CD14-positive monocyte (primary cell): ENCODE measurements at regions not wholly inside any gene's neighbourhood (a gene's known extent, or its start where the extent isn't known, plus 50 kb on each side); places are given as distances from the start of the nearest gene placed in this dataset.

ENCODE experiments used
- DNase-seq, 3 donors: peaks; one replicate each; pipeline ENCODE4 v3.0.0-alpha.2; 2011 to 2022
- H2AFZ ChIP-seq: 2 replicates; pipeline ENCODE4 v1.6.0; 2012; ENCODE audit warnings: mild to moderate bottlenecking, low read depth, low read length, inconsistent platforms; ENCODE audit not compliant: insufficient read depth, poor library complexity, severe bottlenecking
- H3K27ac ChIP-seq, 2 donors: 1 replicate in 1 of 2; 2 replicates in 1 of 2; pipeline ENCODE4 v1.5.1; 2012 to 2013; ENCODE audit warnings: low read length in 2 of 2, control low read depth in 1 of 2, inconsistent platforms in 1 of 2, low read depth in 1 of 2, mild to moderate bottlenecking in 1 of 2
- H3K27me3 ChIP-seq, 2 donors: one replicate each; pipeline versions ENCODE4 v1.6.0 to v1.6.1; 2011 to 2013; ENCODE audit warnings: low read length in 2 of 2; ENCODE audit not compliant: control insufficient read depth in 2 of 2, insufficient read depth in 2 of 2
- H3K36me3 ChIP-seq, 2 donors: replicated peaks in 1 of 2; 1 replicate in 1 of 2; 2 replicates in 1 of 2; pipeline versions ENCODE4 v1.5.1 to v1.6.1; 2012 to 2013; ENCODE audit warnings: low read length in 2 of 2, control low read depth in 1 of 2, inconsistent platforms in 1 of 2, mild to moderate bottlenecking in 1 of 2; ENCODE audit not compliant: insufficient read depth in 2 of 2, control insufficient read depth in 1 of 2
- H3K4me1 ChIP-seq, 2 donors: 1 replicate in 1 of 2; 2 replicates in 1 of 2; pipeline versions ENCODE4 v1.5.1 to v1.6.1; 2012 to 2013; ENCODE audit warnings: low read length in 2 of 2, control low read depth in 1 of 2, inconsistent platforms in 1 of 2, mild to moderate bottlenecking in 1 of 2, moderate library complexity in 1 of 2; ENCODE audit not compliant: insufficient read depth in 2 of 2, control insufficient read depth in 1 of 2
- H3K4me2 ChIP-seq: replicated peaks from 2 replicates; pipeline ENCODE3; 2012; ENCODE audit warnings: low read length, moderate library complexity, mild to moderate bottlenecking; ENCODE audit not compliant: poor library complexity, severe bottlenecking; ENCODE audit errors: extremely low read depth
- H3K4me3 ChIP-seq, 3 experiments: fragments of 200-600 bp in 1 of 3; sonication (generic) in 1 of 3; replicated peaks in 1 of 3; 1 replicate in 2 of 3; 2 replicates in 1 of 3; pipeline ENCODE4 v1.5.1; 2011 to 2013; ENCODE audit warnings: low read length in 3 of 3, mild to moderate bottlenecking in 3 of 3, control low read depth in 2 of 3, low read depth in 2 of 3, inconsistent platforms in 1 of 3, moderate library complexity in 1 of 3
- H3K79me2 ChIP-seq: 2 replicates; pipeline ENCODE4 v1.6.0; 2012; ENCODE audit warnings: mild to moderate bottlenecking, control low read depth, inconsistent platforms, low read length, moderate library complexity; ENCODE audit not compliant: insufficient read depth
- H3K9ac ChIP-seq: 2 replicates; pipeline ENCODE4 v1.6.0; 2017; ENCODE audit warnings: low read length, mild to moderate bottlenecking; ENCODE audit not compliant: insufficient read depth, poor library complexity, severe bottlenecking
- H3K9me3 ChIP-seq, 2 donors: replicated peaks in 1 of 2; 1 replicate in 1 of 2; 2 replicates in 1 of 2; pipeline versions ENCODE4 v1.5.1 to v1.6.1; 2012 to 2013; ENCODE audit warnings: low read length in 2 of 2, control low read depth in 1 of 2; ENCODE audit not compliant: control insufficient read depth in 1 of 2, insufficient read depth in 1 of 2
- H4K20me1 ChIP-seq: 2 replicates; pipeline ENCODE4 v1.6.0; 2012; ENCODE audit warnings: mild to moderate bottlenecking, low read length, control low read depth, moderate library complexity; ENCODE audit not compliant: insufficient read depth
- H3K27ac Mint-ChIP-seq, 7 donors: one replicate each; pipeline ENCODE4 v1.8.0; 2020; ENCODE audit warnings: mild to moderate bottlenecking in 7 of 7, mixed read lengths in 7 of 7, moderate library complexity in 6 of 7, inconsistent platforms in 2 of 7
- H3K27me3 Mint-ChIP-seq, 3 donors: one replicate each; pipeline ENCODE4 v1.8.0; 2021 to 2022; ENCODE audit warnings: low read depth in 3 of 3, mild to moderate bottlenecking in 3 of 3, mixed read lengths in 3 of 3, moderate library complexity in 3 of 3, inconsistent platforms in 1 of 3
- H3K36me3 Mint-ChIP-seq, 2 donors: one replicate each; pipeline ENCODE4 v1.8.0; 2020; ENCODE audit warnings: mixed read lengths in 2 of 2, inconsistent platforms in 1 of 2, mild to moderate bottlenecking in 1 of 2
- H3K4me1 Mint-ChIP-seq: one replicate; pipeline ENCODE4 v1.8.0; 2020; ENCODE audit warnings: mild to moderate bottlenecking, mixed read lengths
- H3K4me3 Mint-ChIP-seq, 2 donors: one replicate each; pipeline ENCODE4 v1.8.0; 2020; ENCODE audit warnings: mild to moderate bottlenecking in 2 of 2, mixed read lengths in 2 of 2, moderate library complexity in 1 of 2
- H3K9me3 Mint-ChIP-seq, 7 donors: one replicate each; pipeline ENCODE4 v1.8.0; 2020 to 2022; ENCODE audit warnings: mixed read lengths in 7 of 7, mild to moderate bottlenecking in 6 of 7, moderate library complexity in 6 of 7, inconsistent platforms in 2 of 7
- CTCF ChIP-seq: fragments of 200-600 bp; IDR thresholded peaks from one replicate; pipeline ENCODE4 v1.8.0; 2022; ENCODE audit warnings: antibody characterized with exemption, mild to moderate bottlenecking
- WGBS: methylation state at CpG from one replicate; pipeline ENCODE4 v1.1.5; 2013; ENCODE audit warnings: missing lambda C conversion rate; ENCODE audit not compliant: insufficient coverage; 5-methylcytosine and 5-hydroxymethylcytosine counted together
- intact Hi-C, 2 donors: fragments of 100-400 bp; cut with micrococcal nuclease; formaldehyde crosslinking; loops; one replicate each; pipeline versions ENCODE4 v1.15.0 to v1.15.1; 2023

- Histone ChIP-seq H3K9me3 (no peaks in the 10 kb centered on the region), H3K79me2 (no peaks in the 10 kb centered on the region), H3K36me3 (no peaks in the 10 kb centered on the region), H4K20me1 (no peaks in the 10 kb centered on the region), H3K9ac (no peak overlapping the region), H3K4me2 (no peak overlapping the region), H3K4me1 (no peaks in the 10 kb centered on the region), H2AFZ (no peak overlapping the region), H3K4me3 (no peak overlapping the region), H3K27ac (no peak overlapping the region), H3K27me3 (no peaks in the 10 kb centered on the region)
- no peak for DNase-seq
- no peak overlapping the region for H3K27ac Mint-ChIP-seq
- 100% methylated on average over 2 of the region's 7 CpGs for WGBS
- no peak overlapping the region for H3K4me3 Mint-ChIP-seq
- H3K4me1 Mint-ChIP-seq: no peaks in the 10 kb centered on the region
- TF ChIP-seq CTCF: no peak
- peaks cover 0 to 2% (median 0%) of the 10 kb centered on the region in 3 donors for H3K27me3 Mint-ChIP-seq
- no peaks in the 10 kb centered on the region for H3K36me3 Mint-ChIP-seq
- intact Hi-C loops: no loop called here
- peaks cover 0 to 3% (median 0%) of the 10 kb centered on the region in 7 donors for H3K9me3 Mint-ChIP-seq
These were observed 111.2 kb upstream of the CFAP20DC start for GRCh38 chr3:59161048-59161447.

- Mint-ChIP-seq H3K4me1 (no peaks in the 10 kb centered on the region), H3K9me3 (peaks cover 0 to 3% (median 0%) of the 10 kb centered on the region in 7 donors), H3K27me3 (peaks cover 0 to 2% (median 0%) of the 10 kb centered on the region in 3 donors), H3K27ac (no peak overlapping the region), H3K4me3 (no peak overlapping the region), H3K36me3 (no peaks in the 10 kb centered on the region)
- WGBS: 100% methylated on average over 2 of the region's 4 CpGs
- no peaks in the 10 kb centered on the region for H3K79me2 ChIP-seq
- H3K4me1 ChIP-seq: no peaks in the 10 kb centered on the region
- no peak for TF ChIP-seq CTCF
- no peaks in the 10 kb centered on the region for H3K9me3 ChIP-seq
- no peak for DNase-seq
- no peak overlapping the region for H3K27ac ChIP-seq
- no peak overlapping the region for H3K9ac ChIP-seq
- no peaks in the 10 kb centered on the region for H3K27me3 ChIP-seq
- no peak overlapping the region for H2AFZ ChIP-seq
- H3K36me3 ChIP-seq: no peaks in the 10 kb centered on the region
- no peaks in the 10 kb centered on the region for H4K20me1 ChIP-seq
- H3K4me3 ChIP-seq: no peak overlapping the region
- intact Hi-C loops: no loop called here
- no peak overlapping the region for H3K4me2 ChIP-seq
These were observed 110.4 kb upstream of the CFAP20DC start for GRCh38 chr3:59160133-59160746.
